Stimulated activated CD4-positive, alpha-beta T cell treated with anti-CD3 and anti-CD28 coated beads, Interleukin-1b, Interleukin-23, amount 100 ng/mL, for 1 hour (primary cell): ENCODE measurements at regions not wholly inside any gene's neighbourhood (a gene's known extent, or its start where the extent isn't known, plus 50 kb on each side); places are given as distances from the start of the nearest gene placed in this dataset.

Experiments
- DNase-seq, 2 donors: peaks; one replicate each; pipeline ENCODE4 v3.0.0-alpha.2; 2020; ENCODE audit warnings: low read depth in 2 of 2

GRCh38 chr21:43332861-43333297, 94.1 kb downstream of the SIK1 start:
- no peak for DNase-seq

GRCh38 chr21:43331962-43332828, 94.7 kb downstream of the SIK1 start:
- no peak for DNase-seq

GRCh38 chr21:43331111-43331961, 95.6 kb downstream of the SIK1 start:
- no peak for DNase-seq

- no peak for DNase-seq
Observed at GRCh38 chr21:43330306-43330881, 96.5 kb downstream of the SIK1 start.

- no peak for DNase-seq
Observed at GRCh38 chr21:43329711-43330269, 97.1 kb downstream of the SIK1 start.

- no peak for DNase-seq
Observed at GRCh38 chr21:43328958-43329691, 97.8 kb downstream of the SIK1 start.

- DNase-seq = no peak
Observed at GRCh38 chr21:43328185-43328957, 98.6 kb downstream of the SIK1 start.

GRCh38 chr21:43325968-43326715, 100.8 kb downstream of the SIK1 start:
- DNase-seq = no peak

GRCh38 chr21:43325036-43325435, 101.9 kb downstream of the SIK1 start:
- DNase-seq = no peak

- DNase-seq = no peak
Observed at GRCh38 chr21:43324596-43324995, 102.3 kb downstream of the SIK1 start.

GRCh38 chr21:43323244-43324005, 103.5 kb downstream of the SIK1 start:
- DNase-seq = no peak

GRCh38 chr21:43322805-43323204, 104.1 kb downstream of the SIK1 start:
- DNase-seq = no peak

- no peak for DNase-seq
Observed at GRCh38 chr21:43322311-43322710, 104.6 kb downstream of the SIK1 start.

GRCh38 chr21:43321611-43322010, 105.3 kb downstream of the SIK1 start:
- DNase-seq = no peak

GRCh38 chr21:43321111-43321510, 105.8 kb downstream of the SIK1 start:
- no peak for DNase-seq

GRCh38 chr21:43320526-43320925, 106.4 kb downstream of the SIK1 start:
- DNase-seq = no peak

GRCh38 chr21:43318841-43319781, 107.8 kb downstream of the SIK1 start:
- no peak for DNase-seq

GRCh38 chr21:43318368-43318767, 108.6 kb downstream of the SIK1 start:
- no peak for DNase-seq
